ENCODE measurements at regions not wholly inside any gene's neighbourhood (a gene's known extent, or its start where the extent isn't known, plus 50 kb on each side); places are given as distances from the start of the nearest gene placed in this dataset.

- TF ChIP-seq STAT1 (conservative IDR thresholded peaks at IDR 0.05) (no peak), MTA2 (IDR thresholded peaks at IDR 0.05; ENCODE audit: low read depth) (no peak), BCLAF1 (IDR thresholded peaks at IDR 0.05) (no peak), TCF12 (IDR thresholded peaks at IDR 0.05; ENCODE audit: low read depth, low read length) (no peak), BCL11A (IDR thresholded peaks at IDR 0.05; ENCODE audit: low read depth, low read length) (no peak), CREM (IDR thresholded peaks at IDR 0.05; ENCODE audit: low read depth) (no peak), PAX8 (IDR thresholded peaks at IDR 0.05) (no peak), CTCF (IDR thresholded peaks at IDR 0.05 in 2 of 3, conservative IDR thresholded peaks at IDR 0.05 in 1 of 3; ENCODE audit: control insufficient read depth in 2 of 3, extremely low read depth in 1 of 3, insufficient read depth in 1 of 3, low read depth in 3 of 3, low read length in 3 of 3) (no peak), GABPA (IDR thresholded peaks at IDR 0.05; ENCODE audit: low read depth) (no peak), NFXL1 (IDR thresholded peaks at IDR 0.05; ENCODE audit: borderline replicate concordance) (no peak)
- ChIA-PET POLR2A (interaction anchor here (0.5 kb wide), 1 partner anchor 122 kb away, joined by 7 read pairs; no protein-coding TSS in a partner anchor), RAD21 (ENCODE audit: unreplicated experiment) (no interaction called here), CTCF (interaction anchor here (0.6 kb wide), 1 partner anchor 41 kb away, joined by 3 read pairs; no protein-coding TSS in a partner anchor), SMC1A (ENCODE audit: uncharacterized antibody, unreplicated experiment) (no interaction called here)
- BruUV-seq (replicated peaks): no TSS peak
- no peak for DNase-seq (ENCODE audit: low read depth, low spot score)
- Histone ChIP-seq H2AFZ (ENCODE audit: control insufficient read depth, low read depth, low read length) (no peak overlapping the region), H4K20me1 (ENCODE audit: control insufficient read depth, insufficient read depth) (no peaks in the 10 kb centered on the region), H3K4me1 (ENCODE audit: control insufficient read depth, insufficient read depth, low read length) (no peaks in the 10 kb centered on the region), H3K27ac (ENCODE audit: control insufficient read depth, insufficient read depth) (no peak overlapping the region), H3K9ac (ENCODE audit: control insufficient read depth, insufficient read depth, low read length) (no peak overlapping the region), H3K79me2 (ENCODE audit: control insufficient read depth, insufficient read depth, low read length) (no peaks in the 10 kb centered on the region), H3K4me2 (ENCODE audit: control insufficient read depth, insufficient read depth) (no peak overlapping the region), H3K36me3 (ENCODE audit: control insufficient read depth in 2 of 2, insufficient read depth in 2 of 2, low read length in 1 of 2) (no peaks in the 10 kb centered on the region), H3K9me3 (replicated peaks; ENCODE audit: control insufficient read depth, insufficient read depth, low read length) (no peaks in the 10 kb centered on the region), H3K27me3 (replicated peaks in 1 of 2; ENCODE audit: control insufficient read depth in 2 of 2, insufficient read depth in 2 of 2, low read length in 1 of 2) (no peaks in the 10 kb centered on the region), H3K4me3 (no peak overlapping the region)
- in situ Hi-C loops (cut with MboI) (no loop called here), intact Hi-C loops (cut with micrococcal nuclease; ENCODE audit: unreplicated experiment) (no loop called here)
- no peak for ATAC-seq
- WGBS (ENCODE audit: insufficient coverage, insufficient replicate concordance, low lambda C conversion rate, missing lambda C conversion rate): 15% methylated on average over 8 of the region's 8 CpGs
- FAIRE-seq: no peak
These were observed 54.0 kb upstream of the TPM4 start for GRCh38 chr19:16022251-16022650.
